ENCODE measurements at regions not wholly inside any gene's neighbourhood (a gene's known extent, or its start where the extent isn't known, plus 50 kb on each side); places are given as distances from the start of the nearest gene placed in this dataset.
A peak's percentile ranks its signal among the peaks of the same experiment; 100 is the strongest.

GRCh38 chr5:129356846-129357245 is 103.3 kb upstream of the ADAMTS19 start:
- no peak for DNase-seq (ENCODE audit: low read depth)
- TF ChIP-seq CTCF (IDR thresholded peaks at IDR 0.05; ENCODE audit: insufficient read depth, low read length), result no peak
- H3K4me3 ChIP-seq (ENCODE audit: low read depth, low read length), result no peak overlapping the region

GRCh38 chr5:129358069-129358468 is 102.0 kb upstream of the ADAMTS19 start:
- H3K4me3 ChIP-seq (ENCODE audit: low read depth, low read length), result no peak overlapping the region
- DNase-seq (ENCODE audit: low read depth), result no peak
- TF ChIP-seq CTCF (IDR thresholded peaks at IDR 0.05; ENCODE audit: insufficient read depth, low read length), result no peak

GRCh38 chr5:129359450-129359849 is 100.6 kb upstream of the ADAMTS19 start:
- H3K4me3 ChIP-seq (ENCODE audit: low read depth, low read length), result no peak overlapping the region
- no peak for DNase-seq (ENCODE audit: low read depth)
- no peak for TF ChIP-seq CTCF (IDR thresholded peaks at IDR 0.05; ENCODE audit: insufficient read depth, low read length)

- no peak overlapping the region for H3K4me3 ChIP-seq (ENCODE audit: low read depth, low read length)
- peak; percentile 10 for DNase-seq (ENCODE audit: low read depth)
- TF ChIP-seq CTCF (IDR thresholded peaks at IDR 0.05; ENCODE audit: insufficient read depth, low read length), result peak; percentile 8
Measured at GRCh38 chr5:129361441-129362025, 98.6 kb upstream of the ADAMTS19 start.

GRCh38 chr5:129362456-129362855 is 97.6 kb upstream of the ADAMTS19 start:
- no peak for DNase-seq (ENCODE audit: low read depth)
- TF ChIP-seq CTCF (IDR thresholded peaks at IDR 0.05; ENCODE audit: insufficient read depth, low read length), result no peak
- H3K4me3 ChIP-seq (ENCODE audit: low read depth, low read length), result no peak overlapping the region

- DNase-seq (ENCODE audit: low read depth), result no peak
- H3K4me3 ChIP-seq (ENCODE audit: low read depth, low read length), result no peak overlapping the region
- no peak for TF ChIP-seq CTCF (IDR thresholded peaks at IDR 0.05; ENCODE audit: insufficient read depth, low read length)
Measured at GRCh38 chr5:129363991-129364390, 96.1 kb upstream of the ADAMTS19 start.

GRCh38 chr5:129367883-129368282 is 92.2 kb upstream of the ADAMTS19 start:
- peak; percentile 17 for DNase-seq (ENCODE audit: low read depth)
- TF ChIP-seq CTCF (IDR thresholded peaks at IDR 0.05; ENCODE audit: insufficient read depth, low read length), result no peak
- no peak overlapping the region for H3K4me3 ChIP-seq (ENCODE audit: low read depth, low read length)
